Stimulated activated CD4-positive, alpha-beta T cell treated with anti-CD3 and anti-CD28 coated beads, Interleukin-2, amount 100 ng/mL, for 24 hours (primary cell): ENCODE measurements at regions not wholly inside any gene's neighbourhood (a gene's known extent, or its start where the extent isn't known, plus 50 kb on each side); places are given as distances from the start of the nearest gene placed in this dataset.
"Not testable (repeated sequence)": the region's sequence is repeated elsewhere in the genome, so short reads cannot be mapped to it uniquely, and the experiment has no call there.

Experiments used
- DNase-seq, 2 donors: peaks; one replicate each; pipeline ENCODE4 v3.0.0-alpha.2; 2020

GRCh38 chr3:191518861-191519260, 57.9 kb downstream of the PYDC2 start:
- DNase-seq: no peak

- no peak for DNase-seq
These were observed 60.1 kb downstream of the PYDC2 start for GRCh38 chr3:191521055-191521454.

- no peak for DNase-seq
These were observed 62.2 kb downstream of the PYDC2 start for GRCh38 chr3:191523148-191523547.

GRCh38 chr3:191528589-191528988, 67.6 kb downstream of the PYDC2 start:
- no peak for DNase-seq

GRCh38 chr3:191529992-191530391, 69.0 kb downstream of the PYDC2 start:
- DNase-seq: no peak

- no peak for DNase-seq
These were observed 70.5 kb downstream of the PYDC2 start for GRCh38 chr3:191531434-191531972.

GRCh38 chr3:191543018-191543417, 82.1 kb downstream of the PYDC2 start:
- no peak for DNase-seq

- DNase-seq: no peak
These were observed 82.9 kb downstream of the PYDC2 start for GRCh38 chr3:191543897-191544296.

- no peak for DNase-seq
These were observed 88.4 kb downstream of the PYDC2 start for GRCh38 chr3:191549357-191549756.

GRCh38 chr3:191555037-191555436, 94.1 kb downstream of the PYDC2 start:
- DNase-seq: no peak

GRCh38 chr3:191557322-191557721, 96.4 kb downstream of the PYDC2 start:
- no peak for DNase-seq

GRCh38 chr3:191563722-191564121, 102.8 kb downstream of the PYDC2 start:
- DNase-seq: no peak

- no peak for DNase-seq
These were observed 105.5 kb downstream of the PYDC2 start for GRCh38 chr3:191566469-191566868.

GRCh38 chr3:191568206-191568605, 107.2 kb downstream of the PYDC2 start:
- DNase-seq: no peak

GRCh38 chr3:191592105-191592504, 131.1 kb downstream of the PYDC2 start:
- DNase-seq: no peak

- DNase-seq: no peak
These were observed 132.5 kb downstream of the PYDC2 start for GRCh38 chr3:191593486-191593885.

GRCh38 chr3:191615511-191615910, 154.5 kb downstream of the PYDC2 start:
- not testable (repeated sequence) for DNase-seq

GRCh38 chr3:191624299-191624698, 163.3 kb downstream of the PYDC2 start:
- no peak for DNase-seq

- no peak for DNase-seq
These were observed 166.1 kb downstream of the PYDC2 start for GRCh38 chr3:191627064-191627463.

- no peak for DNase-seq
These were observed 167.6 kb downstream of the PYDC2 start for GRCh38 chr3:191628571-191628970.

GRCh38 chr3:191631496-191631895, 170.5 kb downstream of the PYDC2 start:
- no peak for DNase-seq

GRCh38 chr3:191634902-191635301, 173.9 kb downstream of the PYDC2 start:
- no peak for DNase-seq

- no peak for DNase-seq
These were observed 176.6 kb downstream of the PYDC2 start for GRCh38 chr3:191637611-191638010.

GRCh38 chr3:191641789-191642188, 180.8 kb downstream of the PYDC2 start:
- no peak for DNase-seq

- DNase-seq: no peak
These were observed 183.3 kb downstream of the PYDC2 start for GRCh38 chr3:191644291-191644690.

- DNase-seq: no peak
These were observed 185.3 kb downstream of the PYDC2 start for GRCh38 chr3:191646242-191646641.
